Sciatic nerve (tissue), 2 donors: ENCODE measurements at regions not wholly inside any gene's neighbourhood (a gene's known extent, or its start where the extent isn't known, plus 50 kb on each side); places are given as distances from the start of the nearest gene placed in this dataset.
A peak's percentile ranks its signal among the peaks of the same experiment; 100 is the strongest.

Experiments
- ATAC-seq: fragments of 200-7000 bp; cut with Tn5 transposase; one replicate; pipeline ENCODE4 v1.9.1; 2020; ENCODE audit warnings: mild to moderate bottlenecking, moderate library complexity
- DNase-seq: peaks from one replicate; pipeline ENCODE4 v3.0.0-alpha.2; 2020; ENCODE audit warnings: low spot score
- intact Hi-C: fragments of 100-400 bp; cut with DNase I; formaldehyde crosslinking; loops from one replicate; pipeline ENCODE4 v1.14.2; 2022
- donor health status: DM: no; HTN: no; CAD: no.
- donor health status: DM: no; HTN: no; CAD: no.

DNA sequence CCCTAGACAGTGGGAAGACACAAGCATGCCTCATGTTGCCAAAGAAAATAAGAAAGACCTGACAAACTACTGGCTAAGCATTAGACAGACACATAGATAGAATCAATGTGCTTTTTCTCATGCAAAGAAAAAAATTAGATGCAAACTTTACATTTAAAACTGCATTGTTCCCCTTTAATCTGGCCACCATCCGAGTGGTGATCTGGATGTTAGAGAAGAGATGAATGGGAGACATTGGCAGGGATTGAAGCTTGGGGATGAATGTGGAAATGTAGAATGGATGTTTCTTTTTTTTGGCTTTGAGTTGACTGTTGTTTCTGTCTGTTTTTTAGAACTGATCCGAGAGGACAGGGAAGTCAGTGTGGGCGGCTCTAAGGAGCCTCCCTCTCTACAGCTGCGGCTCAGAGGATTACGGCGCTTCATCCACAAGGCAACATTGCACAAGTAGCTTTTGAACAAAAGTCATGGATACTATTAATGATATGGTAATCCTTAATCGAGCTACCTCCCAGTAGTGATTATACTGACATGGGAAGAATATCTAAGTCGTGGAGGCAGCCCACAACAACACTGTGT, 53.0 kb downstream of the HELT start:
- DNase-seq (no peak), ATAC-seq (peak; percentile 83)
- intact Hi-C loops, result no loop called here

DNA sequence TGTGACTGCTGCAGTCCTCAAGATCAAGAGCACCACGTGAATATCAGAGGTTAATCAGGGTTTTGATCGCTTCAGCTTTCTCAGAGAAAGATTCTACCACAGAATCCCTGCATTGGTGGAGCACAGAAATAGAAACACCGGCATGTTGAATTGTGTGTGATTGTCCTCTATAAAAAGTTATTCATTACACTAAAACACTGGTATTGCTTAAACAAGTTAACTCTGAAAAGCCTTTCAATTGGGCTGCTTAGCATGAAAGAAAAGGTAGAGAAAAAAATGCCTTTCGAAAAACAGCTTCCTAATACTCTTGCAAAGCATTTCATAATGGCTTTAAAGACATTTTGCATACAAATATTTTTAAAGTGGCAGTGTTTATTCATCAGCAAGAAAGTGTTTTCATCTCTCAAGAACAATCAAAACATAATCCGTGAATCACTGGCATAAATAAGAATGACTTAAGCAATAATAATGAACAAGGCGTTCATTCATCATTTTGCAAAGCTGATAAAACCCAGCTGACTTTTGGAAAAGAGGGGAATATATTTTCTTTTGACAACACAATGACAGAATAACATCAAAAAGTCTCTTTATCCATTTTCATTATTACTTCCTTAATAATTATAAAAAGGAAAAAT, 61.1 kb downstream of the HELT start:
- intact Hi-C loops, result no loop called here
- no peak for ATAC-seq
- no peak for DNase-seq

DNA sequence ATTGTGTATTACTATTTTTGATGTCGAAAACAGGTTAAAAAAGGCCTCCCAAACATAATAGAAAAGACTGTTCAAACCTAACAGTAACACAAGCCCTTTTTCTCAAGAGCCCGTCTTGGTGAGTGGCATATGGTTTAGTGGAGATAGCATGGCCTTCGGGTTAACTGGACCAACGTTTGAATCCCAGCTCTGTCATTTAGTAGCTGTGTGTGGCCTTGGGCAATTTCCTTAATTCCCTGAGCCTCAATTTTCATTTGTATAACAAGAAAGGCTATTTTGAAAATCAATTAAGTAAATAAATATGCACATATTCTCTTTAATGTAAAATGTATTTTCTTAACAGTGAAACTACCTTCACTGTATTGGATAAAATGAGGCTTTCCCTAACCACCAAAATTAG, 62.3 kb downstream of the HELT start:
- DNase-seq (no peak), ATAC-seq (no peak)
- intact Hi-C loops, result no loop called here

DNA sequence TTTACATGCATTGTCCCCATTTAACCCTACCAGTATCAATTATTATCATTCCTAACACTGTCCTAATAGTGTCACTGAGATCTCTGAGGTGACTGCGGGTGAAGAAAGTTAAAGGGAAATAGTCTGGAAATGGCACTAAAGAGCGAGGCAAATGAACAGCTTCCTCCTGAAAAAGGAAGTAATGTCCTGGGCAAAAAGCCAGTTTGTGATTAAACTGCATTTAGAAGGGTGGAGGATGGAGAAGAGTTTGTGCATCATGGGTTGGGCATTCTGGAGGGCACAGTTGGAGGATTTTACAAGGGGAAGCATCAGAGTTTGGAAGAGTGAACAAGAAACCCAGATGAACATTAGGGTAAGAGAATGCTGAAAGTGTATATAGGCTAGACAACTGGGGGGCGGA, 60.5 kb upstream of the SLC25A4 start:
- intact Hi-C loops, result no loop called here
- ATAC-seq (no peak), DNase-seq (no peak)

DNA sequence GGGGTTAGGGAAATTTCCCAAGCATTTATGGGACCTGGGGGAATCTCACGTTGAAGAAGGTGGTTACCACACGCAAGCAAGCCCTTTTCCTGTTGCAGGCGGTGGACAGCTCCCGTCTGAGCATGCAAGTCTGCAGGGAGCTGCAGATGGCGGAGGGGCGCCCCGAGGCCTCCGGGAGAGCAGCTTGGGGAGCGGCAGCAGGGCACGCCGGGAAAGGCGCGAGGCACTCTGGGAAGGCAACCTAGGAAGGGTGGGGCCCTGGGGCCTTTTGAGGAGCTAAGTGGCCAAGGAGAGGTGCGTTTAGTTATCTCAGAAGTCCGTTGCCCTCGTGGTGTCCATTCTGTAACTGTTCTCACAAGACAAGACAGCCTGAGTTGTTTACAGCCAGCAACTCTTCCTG, 57.0 kb upstream of the SLC25A4 start:
- DNase-seq, result no peak
- intact Hi-C loops, result no loop called here
- ATAC-seq, result peak; percentile 59

DNA sequence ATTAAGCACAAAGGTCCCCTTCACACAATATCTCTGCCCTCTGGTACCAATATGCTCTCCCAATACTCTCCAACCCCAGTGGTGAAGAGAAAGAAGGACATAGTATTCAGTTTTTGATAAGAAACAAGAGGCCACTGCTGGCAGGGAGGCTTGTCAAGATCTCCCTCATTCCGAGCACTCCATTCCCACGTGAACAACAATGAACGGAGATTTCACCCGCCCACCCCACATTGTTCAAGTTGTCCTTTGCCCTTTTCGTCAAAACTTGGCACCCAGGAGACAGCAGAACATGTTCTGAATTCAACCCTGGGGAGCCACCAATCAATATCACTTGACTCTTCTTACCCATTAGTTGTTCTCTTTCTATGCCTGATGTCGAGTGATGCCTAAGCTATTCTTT, 54.2 kb upstream of the SLC25A4 start:
- ATAC-seq (no peak), DNase-seq (no peak)
- intact Hi-C loops, result no loop called here

DNA sequence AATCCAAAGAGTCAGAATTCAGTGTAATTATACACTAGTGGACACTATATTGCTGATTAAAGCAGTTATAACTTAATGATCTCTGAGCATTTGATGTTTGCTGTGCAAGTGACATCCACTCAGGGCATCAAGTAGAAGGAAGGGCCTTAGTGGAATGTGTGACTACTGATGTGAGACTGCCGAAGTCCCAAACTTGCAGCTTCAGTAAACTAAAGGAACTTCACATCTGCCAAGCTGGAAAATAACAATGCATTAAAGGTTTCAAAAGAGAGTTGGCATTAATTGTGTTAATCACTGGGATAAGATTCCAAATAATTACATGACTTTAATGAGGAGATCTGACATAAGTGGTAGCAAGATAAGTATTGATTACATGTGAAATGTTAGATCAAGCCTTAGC, 52.5 kb upstream of the SLC25A4 start:
- DNase-seq, result no peak
- intact Hi-C loops, result no loop called here
- no peak for ATAC-seq

DNA sequence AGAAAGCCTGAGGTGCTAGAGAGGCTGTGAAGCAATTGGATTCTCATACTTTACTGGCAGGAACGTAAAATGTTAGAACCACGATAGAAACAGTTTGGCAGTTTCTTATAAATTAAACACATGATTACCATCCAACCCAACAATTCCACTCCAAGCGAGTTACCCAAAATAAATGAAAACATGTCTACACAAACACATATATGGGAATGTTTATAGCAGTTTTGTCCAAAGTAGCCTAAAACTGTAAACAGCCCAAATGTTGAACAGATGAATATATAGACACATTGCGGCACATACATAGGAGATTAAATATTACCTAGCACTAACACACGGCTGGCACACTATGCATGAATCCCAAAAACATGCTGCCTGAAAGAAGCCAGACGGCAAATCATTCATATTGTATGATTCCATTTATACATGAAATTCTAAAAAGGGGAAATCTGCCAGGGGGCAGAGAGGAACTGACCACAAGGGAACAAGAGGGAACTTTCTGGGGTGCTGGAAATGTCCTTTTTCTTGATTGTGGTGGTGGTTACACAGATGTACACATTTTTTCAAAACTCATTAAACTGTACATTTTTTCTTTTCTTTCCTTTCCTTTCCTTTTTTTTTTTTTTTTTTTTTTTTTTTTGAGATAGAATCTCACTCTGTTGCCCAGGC, 50.4 kb upstream of the SLC25A4 start:
- intact Hi-C loops, result no loop called here
- no peak for DNase-seq
- no peak for ATAC-seq
